ENCODE measurements at regions not wholly inside any gene's neighbourhood (a gene's known extent, or its start where the extent isn't known, plus 50 kb on each side); places are given as distances from the start of the nearest gene placed in this dataset.

DNA sequence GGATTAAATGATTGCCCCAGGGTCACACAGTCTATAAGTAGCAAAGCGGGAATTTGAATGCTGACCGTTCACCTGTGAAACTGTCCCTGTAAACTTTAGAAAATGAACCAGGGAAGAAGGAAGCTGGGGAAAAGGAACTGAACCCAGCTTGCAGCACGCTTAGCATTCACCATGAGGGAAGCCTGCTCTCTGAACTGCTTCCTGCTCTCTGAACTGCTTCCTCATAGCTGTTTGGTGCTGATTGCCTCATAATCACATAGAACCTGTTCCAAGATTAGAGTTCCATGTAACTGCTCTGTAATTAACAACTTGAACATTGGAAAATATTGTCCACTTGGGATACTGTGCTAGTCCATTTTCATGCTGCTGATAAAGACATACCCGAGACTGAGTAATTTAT lies 1504.8 kb upstream of the TMEM132C start:
- no peak for DNase-seq (ENCODE audit: low spot score)
- Histone ChIP-seq H3K4me1 (ENCODE audit: insufficient read depth) (no peaks in the 10 kb centered on the region), H3K79me2 (replicated peaks; ENCODE audit: insufficient read depth) (no peaks in the 10 kb centered on the region), H3K9me2 (ENCODE audit: insufficient read depth) (no peaks in the 10 kb centered on the region), H3K27me3 (ENCODE audit: insufficient read depth) (no peaks in the 10 kb centered on the region), H3K27ac (ENCODE audit: low read depth) (no peak overlapping the region), H3K4me2 (no peak overlapping the region), H3F3A (replicated peaks; ENCODE audit: low read depth) (no peaks in the 10 kb centered on the region), H2AFZ (no peak overlapping the region), H3K36me3 (ENCODE audit: insufficient read depth) (no peaks in the 10 kb centered on the region), H4K20me1 (replicated peaks; ENCODE audit: insufficient read depth) (no peaks in the 10 kb centered on the region), H3K4me3 (no peak overlapping the region)
- no peaks in the 10 kb centered on the region for H3K4me1 Mint-ChIP-seq
- ATAC-seq, result no peak
- no peak overlapping the region for H3K27ac Mint-ChIP-seq
- H3K36me3 Mint-ChIP-seq (ENCODE audit: low read depth), result peaks cover 36% of the 10 kb centered on the region
- no peak overlapping the region for H3K4me3 Mint-ChIP-seq
- TF ChIP-seq, protein P1, sequence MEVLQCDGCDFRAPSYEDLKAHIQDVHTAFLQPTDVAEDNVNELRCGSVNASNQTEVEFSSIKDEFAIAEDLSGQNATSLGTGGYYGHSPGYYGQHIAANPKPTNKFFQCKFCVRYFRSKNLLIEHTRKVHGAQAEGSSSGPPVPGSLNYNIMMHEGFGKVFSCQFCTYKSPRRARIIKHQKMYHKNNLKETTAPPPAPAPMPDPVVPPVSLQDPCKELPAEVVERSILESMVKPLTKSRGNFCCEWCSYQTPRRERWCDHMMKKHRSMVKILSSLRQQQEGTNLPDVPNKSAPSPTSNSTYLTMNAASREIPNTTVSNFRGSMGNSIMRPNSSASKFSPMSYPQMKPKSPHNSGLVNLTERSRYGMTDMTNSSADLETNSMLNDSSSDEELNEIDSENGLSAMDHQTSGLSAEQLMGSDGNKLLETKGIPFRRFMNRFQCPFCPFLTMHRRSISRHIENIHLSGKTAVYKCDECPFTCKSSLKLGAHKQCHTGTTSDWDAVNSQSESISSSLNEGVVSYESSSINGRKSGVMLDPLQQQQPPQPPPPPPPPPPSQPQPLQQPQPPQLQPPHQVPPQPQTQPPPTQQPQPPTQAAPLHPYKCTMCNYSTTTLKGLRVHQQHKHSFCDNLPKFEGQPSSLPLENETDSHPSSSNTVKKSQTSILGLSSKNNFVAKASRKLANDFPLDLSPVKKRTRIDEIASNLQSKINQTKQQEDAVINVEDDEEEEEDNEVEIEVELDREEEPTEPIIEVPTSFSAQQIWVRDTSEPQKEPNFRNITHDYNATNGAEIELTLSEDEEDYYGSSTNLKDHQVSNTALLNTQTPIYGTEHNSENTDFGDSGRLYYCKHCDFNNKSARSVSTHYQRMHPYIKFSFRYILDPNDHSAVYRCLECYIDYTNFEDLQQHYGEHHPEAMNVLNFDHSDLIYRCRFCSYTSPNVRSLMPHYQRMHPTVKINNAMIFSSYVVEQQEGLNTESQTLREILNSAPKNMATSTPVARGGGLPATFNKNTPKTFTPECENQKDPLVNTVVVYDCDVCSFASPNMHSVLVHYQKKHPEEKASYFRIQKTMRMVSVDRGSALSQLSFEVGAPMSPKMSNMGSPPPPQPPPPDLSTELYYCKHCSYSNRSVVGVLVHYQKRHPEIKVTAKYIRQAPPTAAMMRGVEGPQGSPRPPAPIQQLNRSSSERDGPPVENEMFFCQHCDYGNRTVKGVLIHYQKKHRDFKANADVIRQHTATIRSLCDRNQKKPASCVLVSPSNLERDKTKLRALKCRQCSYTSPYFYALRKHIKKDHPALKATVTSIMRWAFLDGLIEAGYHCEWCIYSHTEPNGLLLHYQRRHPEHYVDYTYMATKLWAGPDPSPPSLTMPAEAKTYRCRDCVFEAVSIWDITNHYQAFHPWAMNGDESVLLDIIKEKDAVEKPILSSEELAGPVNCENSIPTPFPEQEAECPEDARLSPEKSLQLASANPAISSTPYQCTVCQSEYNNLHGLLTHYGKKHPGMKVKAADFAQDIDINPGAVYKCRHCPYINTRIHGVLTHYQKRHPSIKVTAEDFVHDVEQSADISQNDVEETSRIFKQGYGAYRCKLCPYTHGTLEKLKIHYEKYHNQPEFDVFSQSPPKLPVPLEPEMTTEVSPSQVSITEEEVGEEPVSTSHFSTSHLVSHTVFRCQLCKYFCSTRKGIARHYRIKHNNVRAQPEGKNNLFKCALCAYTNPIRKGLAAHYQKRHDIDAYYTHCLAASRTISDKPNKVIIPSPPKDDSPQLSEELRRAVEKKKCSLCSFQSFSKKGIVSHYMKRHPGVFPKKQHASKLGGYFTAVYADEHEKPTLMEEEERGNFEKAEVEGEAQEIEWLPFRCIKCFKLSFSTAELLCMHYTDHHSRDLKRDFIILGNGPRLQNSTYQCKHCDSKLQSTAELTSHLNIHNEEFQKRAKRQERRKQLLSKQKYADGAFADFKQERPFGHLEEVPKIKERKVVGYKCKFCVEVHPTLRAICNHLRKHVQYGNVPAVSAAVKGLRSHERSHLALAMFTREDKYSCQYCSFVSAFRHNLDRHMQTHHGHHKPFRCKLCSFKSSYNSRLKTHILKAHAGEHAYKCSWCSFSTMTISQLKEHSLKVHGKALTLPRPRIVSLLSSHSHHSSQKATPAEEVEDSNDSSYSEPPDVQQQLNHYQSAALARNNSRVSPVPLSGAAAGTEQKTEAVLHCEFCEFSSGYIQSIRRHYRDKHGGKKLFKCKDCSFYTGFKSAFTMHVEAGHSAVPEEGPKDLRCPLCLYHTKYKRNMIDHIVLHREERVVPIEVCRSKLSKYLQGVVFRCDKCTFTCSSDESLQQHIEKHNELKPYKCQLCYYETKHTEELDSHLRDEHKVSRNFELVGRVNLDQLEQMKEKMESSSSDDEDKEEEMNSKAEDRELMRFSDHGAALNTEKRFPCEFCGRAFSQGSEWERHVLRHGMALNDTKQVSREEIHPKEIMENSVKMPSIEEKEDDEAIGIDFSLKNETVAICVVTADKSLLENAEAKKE (CRISPR knock-in tag; IDR thresholded peaks at IDR 0.05), result no peak
- H3K27me3 Mint-ChIP-seq (ENCODE audit: insufficient read depth, low read depth, poor library complexity), result no peaks in the 10 kb centered on the region
- peaks cover 97% of the 10 kb centered on the region for H3K9me3 Mint-ChIP-seq

GRCh38 chr12:126763359-126763758 lies 1503.6 kb upstream of the TMEM132C start:
- DNase-seq (ENCODE audit: low spot score) (no peak), ATAC-seq (no peak)
- no peak overlapping the region for H3K27ac Mint-ChIP-seq
- H3K27ac ChIP-seq (ENCODE audit: low read depth), result no peak overlapping the region
- H3K4me1 Mint-ChIP-seq, result no peaks in the 10 kb centered on the region
- H3K4me1 ChIP-seq (ENCODE audit: insufficient read depth), result no peaks in the 10 kb centered on the region
- no peaks in the 10 kb centered on the region for H3K27me3 ChIP-seq (ENCODE audit: insufficient read depth)
- no peak overlapping the region for H3K4me3 ChIP-seq
- H2AFZ ChIP-seq, result no peak overlapping the region
- H3K27me3 Mint-ChIP-seq (ENCODE audit: insufficient read depth, low read depth, poor library complexity), result no peaks in the 10 kb centered on the region
- H3K9me2 ChIP-seq (ENCODE audit: insufficient read depth), result no peaks in the 10 kb centered on the region
- no peak overlapping the region for H3K4me2 ChIP-seq
- H3F3A ChIP-seq (replicated peaks; ENCODE audit: low read depth), result no peaks in the 10 kb centered on the region
- H3K36me3 Mint-ChIP-seq (ENCODE audit: low read depth), result peaks cover 39% of the 10 kb centered on the region
- H3K4me3 Mint-ChIP-seq, result no peak overlapping the region
- no peaks in the 10 kb centered on the region for H3K79me2 ChIP-seq (replicated peaks; ENCODE audit: insufficient read depth)
- H3K9me3 Mint-ChIP-seq, result peaks cover 97% of the 10 kb centered on the region
- H4K20me1 ChIP-seq (replicated peaks; ENCODE audit: insufficient read depth), result no peaks in the 10 kb centered on the region
- H3K36me3 ChIP-seq (ENCODE audit: insufficient read depth), result no peaks in the 10 kb centered on the region; the same call in 1 of the 2 replicates
- TF ChIP-seq CTCF (conservative IDR thresholded peaks at IDR 0.05; ENCODE audit: low read depth in 2 of 2), result no peak
- TF ChIP-seq EZH2phosphoT487 (IDR thresholded peaks at IDR 0.05; ENCODE audit: unreplicated experiment), result no peak
- no peak for TF ChIP-seq ZNF331 (CRISPR knock-in tag; IDR thresholded peaks at IDR 0.05; ENCODE audit: low read depth)
- TF ChIP-seq, protein P2, sequence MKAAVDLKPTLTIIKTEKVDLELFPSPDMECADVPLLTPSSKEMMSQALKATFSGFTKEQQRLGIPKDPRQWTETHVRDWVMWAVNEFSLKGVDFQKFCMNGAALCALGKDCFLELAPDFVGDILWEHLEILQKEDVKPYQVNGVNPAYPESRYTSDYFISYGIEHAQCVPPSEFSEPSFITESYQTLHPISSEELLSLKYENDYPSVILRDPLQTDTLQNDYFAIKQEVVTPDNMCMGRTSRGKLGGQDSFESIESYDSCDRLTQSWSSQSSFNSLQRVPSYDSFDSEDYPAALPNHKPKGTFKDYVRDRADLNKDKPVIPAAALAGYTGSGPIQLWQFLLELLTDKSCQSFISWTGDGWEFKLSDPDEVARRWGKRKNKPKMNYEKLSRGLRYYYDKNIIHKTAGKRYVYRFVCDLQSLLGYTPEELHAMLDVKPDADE (IDR thresholded peaks at IDR 0.05), result no peak
- no peak for TF ChIP-seq CREB1 (CRISPR knock-in tag; IDR thresholded peaks at IDR 0.05; ENCODE audit: low read depth)
